Fibroblast of pulmonary artery (primary cell): ENCODE measurements at regions not wholly inside any gene's neighbourhood (a gene's known extent, or its start where the extent isn't known, plus 50 kb on each side); places are given as distances from the start of the nearest gene placed in this dataset.
"Not testable (repeated sequence)": the region's sequence is repeated elsewhere in the genome, so short reads cannot be mapped to it uniquely, and the experiment has no call there.

Source experiments
- DNase-seq: peaks from one replicate; pipeline ENCODE4 v3.0.0-alpha.2; 2010; ENCODE audit warnings: low read depth
- H3K4me3 ChIP-seq: replicated peaks from 2 replicates; pipeline ENCODE4 v1.5.1; 2011; ENCODE audit warnings: low read depth, mild to moderate bottlenecking, control low read depth, low read length, moderate library complexity
- TF ChIP-seq, protein P1 (sequence below): IDR thresholded peaks from 2 replicates; pipeline ENCODE4 v1.5.1; 2011; ENCODE audit warnings: mild to moderate bottlenecking, control low read depth, low read length, inconsistent platforms; ENCODE audit errors: missing control alignments

DNA sequence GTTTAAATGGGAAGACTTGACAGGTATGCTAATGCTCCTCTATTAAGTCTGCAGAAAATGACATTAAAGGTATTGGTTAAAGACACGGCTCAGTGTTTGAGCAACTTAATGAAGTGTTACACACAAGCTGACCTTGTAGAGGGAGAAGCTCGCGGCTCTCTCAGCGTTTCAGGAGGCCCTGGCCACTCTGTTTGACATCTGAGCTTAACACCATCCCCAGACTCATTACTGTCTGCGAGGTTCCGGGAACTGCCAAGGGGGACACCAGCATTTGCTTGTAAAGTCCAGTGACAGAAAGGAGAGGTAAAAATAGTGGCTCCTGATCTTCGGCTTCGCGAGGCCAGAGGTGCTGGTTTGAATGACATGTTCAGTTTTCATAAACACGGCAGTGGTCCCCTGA, 540.7 kb upstream of the CADM1 start:
- TF ChIP-seq, protein P1, sequence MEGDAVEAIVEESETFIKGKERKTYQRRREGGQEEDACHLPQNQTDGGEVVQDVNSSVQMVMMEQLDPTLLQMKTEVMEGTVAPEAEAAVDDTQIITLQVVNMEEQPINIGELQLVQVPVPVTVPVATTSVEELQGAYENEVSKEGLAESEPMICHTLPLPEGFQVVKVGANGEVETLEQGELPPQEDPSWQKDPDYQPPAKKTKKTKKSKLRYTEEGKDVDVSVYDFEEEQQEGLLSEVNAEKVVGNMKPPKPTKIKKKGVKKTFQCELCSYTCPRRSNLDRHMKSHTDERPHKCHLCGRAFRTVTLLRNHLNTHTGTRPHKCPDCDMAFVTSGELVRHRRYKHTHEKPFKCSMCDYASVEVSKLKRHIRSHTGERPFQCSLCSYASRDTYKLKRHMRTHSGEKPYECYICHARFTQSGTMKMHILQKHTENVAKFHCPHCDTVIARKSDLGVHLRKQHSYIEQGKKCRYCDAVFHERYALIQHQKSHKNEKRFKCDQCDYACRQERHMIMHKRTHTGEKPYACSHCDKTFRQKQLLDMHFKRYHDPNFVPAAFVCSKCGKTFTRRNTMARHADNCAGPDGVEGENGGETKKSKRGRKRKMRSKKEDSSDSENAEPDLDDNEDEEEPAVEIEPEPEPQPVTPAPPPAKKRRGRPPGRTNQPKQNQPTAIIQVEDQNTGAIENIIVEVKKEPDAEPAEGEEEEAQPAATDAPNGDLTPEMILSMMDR, result no peak
- H3K4me3 ChIP-seq, result no peak overlapping the region
- no peak for DNase-seq

DNA sequence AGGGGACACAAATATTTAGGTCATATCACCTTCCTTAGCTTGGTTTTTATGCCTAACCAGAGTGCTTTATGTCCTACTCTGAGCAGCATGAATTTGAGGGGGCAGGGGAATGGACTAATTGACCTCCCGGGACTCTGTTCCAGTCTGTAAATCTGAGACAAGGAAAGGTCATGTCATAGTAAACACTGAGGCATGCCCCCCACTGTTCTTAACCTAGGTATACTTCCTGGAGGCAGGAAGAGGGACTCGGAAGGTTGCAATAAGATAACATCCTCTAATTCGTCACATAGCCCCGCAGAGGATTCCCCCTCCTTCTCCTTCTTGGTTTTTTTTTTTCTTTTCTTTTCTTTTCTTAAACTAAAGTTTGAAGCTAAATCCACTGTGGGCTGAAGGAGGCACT, 540.3 kb upstream of the CADM1 start:
- no peak overlapping the region for H3K4me3 ChIP-seq
- TF ChIP-seq, protein P1, result no peak
- DNase-seq, result no peak

DNA sequence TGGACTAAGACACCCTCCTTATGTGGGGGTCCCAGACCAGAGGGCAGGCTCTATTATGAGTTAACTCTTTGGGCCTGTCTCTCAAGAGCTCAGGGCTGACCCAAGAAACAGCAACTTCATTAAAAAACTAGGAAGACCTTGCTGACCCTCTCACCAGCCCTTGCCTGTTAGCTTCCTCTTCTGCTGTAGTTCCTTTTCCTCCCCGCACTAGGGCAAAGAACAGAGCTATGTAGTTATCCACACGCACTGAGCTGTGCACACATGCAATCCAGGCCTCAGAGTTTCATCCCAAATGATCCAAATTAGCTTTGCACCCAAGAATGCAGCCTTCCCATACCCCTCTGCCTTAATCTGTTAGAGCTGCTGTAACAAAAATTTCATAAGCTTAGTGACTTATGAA, 539.6 kb upstream of the CADM1 start:
- TF ChIP-seq, protein P1, result no peak
- no peak for DNase-seq
- no peak overlapping the region for H3K4me3 ChIP-seq

DNA sequence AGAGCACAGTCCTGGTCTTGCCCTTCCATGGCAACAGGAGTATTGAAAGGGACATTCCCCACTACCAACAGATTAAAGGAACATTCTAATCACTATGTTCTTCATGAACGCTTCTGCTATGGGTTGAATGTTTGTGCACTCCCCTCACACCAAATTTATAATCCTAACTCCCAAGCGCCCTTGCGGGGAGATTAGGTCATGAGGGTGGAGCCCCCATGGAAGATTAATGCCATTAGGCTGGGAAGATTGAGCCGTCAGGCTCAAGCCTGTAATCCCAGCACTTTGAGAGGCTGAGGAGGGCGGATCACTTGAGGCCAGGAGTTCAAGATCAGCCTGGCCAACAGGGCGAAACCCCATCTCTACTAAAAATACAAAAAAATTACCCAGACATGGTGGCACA, 538.8 kb upstream of the CADM1 start:
- H3K4me3 ChIP-seq, DNase-seq: not testable (repeated sequence)

DNA sequence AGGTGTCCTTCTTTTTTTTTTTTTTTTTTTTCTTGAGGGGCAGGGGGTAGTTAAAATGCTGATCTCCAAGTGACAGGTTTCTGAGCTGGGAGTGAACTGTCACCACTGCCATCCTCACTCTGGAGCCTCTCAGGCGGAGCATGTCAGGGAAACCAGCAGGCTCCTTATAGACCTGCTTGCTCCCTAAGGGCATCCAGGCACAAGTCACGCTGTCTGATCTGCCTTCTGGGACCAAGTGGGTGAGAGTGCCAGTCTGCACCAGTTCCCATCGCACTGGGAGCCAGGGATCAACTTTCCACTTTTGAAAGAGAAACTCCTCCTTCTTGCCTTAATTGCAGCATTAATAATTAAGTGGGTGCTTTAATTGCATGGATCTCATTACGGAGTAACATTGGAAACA, 537.9 kb upstream of the CADM1 start:
- no peak for DNase-seq
- TF ChIP-seq, protein P1, result no peak
- H3K4me3 ChIP-seq, result no peak overlapping the region

DNA sequence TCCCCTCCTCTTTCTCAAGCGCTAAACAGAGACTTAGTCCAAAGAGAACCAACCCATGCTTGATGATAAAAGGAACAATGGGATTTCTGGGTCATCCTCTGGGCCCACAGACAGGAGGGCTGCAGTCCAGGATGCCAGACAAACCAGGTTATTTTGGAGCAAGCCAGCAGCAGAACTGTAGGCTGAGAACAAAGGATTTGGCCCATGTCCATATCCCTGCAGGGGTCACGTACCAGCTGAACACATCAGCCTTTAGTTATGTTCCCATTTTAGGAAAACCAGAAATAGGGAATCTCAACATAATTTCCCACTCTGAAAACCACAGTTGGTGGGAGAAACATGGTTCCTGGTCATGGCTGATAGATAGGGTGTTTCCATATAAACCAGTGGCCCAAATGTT, 533.6 kb upstream of the CADM1 start:
- TF ChIP-seq, protein P1, result no peak
- no peak for DNase-seq
- no peak overlapping the region for H3K4me3 ChIP-seq

DNA sequence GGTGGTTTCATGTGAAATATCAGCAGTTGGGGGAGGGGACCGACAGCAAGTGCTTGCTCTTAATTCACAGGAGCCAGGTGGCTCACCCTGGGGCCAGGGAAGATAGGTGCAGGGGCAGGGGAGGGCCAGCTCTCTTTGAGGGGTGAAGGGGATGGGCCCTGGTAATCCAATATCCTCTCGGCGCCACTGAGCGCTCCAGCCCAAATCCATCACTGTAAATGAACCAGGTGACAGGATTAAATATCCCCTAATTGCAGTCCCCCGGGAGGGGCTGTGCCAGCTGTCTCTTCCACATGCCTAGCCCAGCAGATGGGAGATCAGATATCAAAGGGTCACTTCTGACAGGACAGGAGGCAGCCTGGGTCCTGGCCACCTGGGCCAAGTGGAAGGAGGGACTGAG, 531.8 kb upstream of the CADM1 start:
- DNase-seq, result no peak
- TF ChIP-seq, protein P1, result no peak

More for the DNA sequence above, 531.8 kb upstream of the CADM1 start:
- H3K4me3 ChIP-seq, result no peak overlapping the region
